Activated B cell treated with CpG ODN at 0.5 μM for 24 hours (primary cell): ENCODE measurements at regions not wholly inside any gene's neighbourhood (a gene's known extent, or its start where the extent isn't known, plus 50 kb on each side); places are given as distances from the start of the nearest gene placed in this dataset.

Source experiments
- ATAC-seq: fragments of 200-7000 bp; cut with Tn5 transposase; one replicate; pipeline ENCODE4 v1.10.0; 2021; ENCODE audit warnings: low read depth, mild to moderate bottlenecking, moderate library complexity
- CTCF ChIA-PET: fragments of 350-600 bp; sonication (Branson Sonifier 250); formaldehyde crosslinking; loops from one replicate; lab custom pipeline; 2021; ENCODE audit warnings: antibody characterized with exemption; lab: Charles Lee
- POLR2A ChIA-PET: fragments of 350-600 bp; sonication (Branson Sonifier 250); formaldehyde crosslinking; loops from one replicate; lab custom pipeline; 2021; ENCODE audit warnings: antibody characterized with exemption; lab: Charles Lee
- DNase-seq: peaks from one replicate; pipeline ENCODE4 v3.0.0; 2022
- H3K27ac Mint-ChIP-seq: one replicate; pipeline ENCODE4 v1.8.0; 2020; ENCODE audit warnings: mixed read lengths
- H3K27me3 Mint-ChIP-seq: one replicate; pipeline ENCODE4 v1.8.0; 2021; ENCODE audit warnings: mixed read lengths
- H3K36me3 Mint-ChIP-seq: one replicate; pipeline ENCODE4 v1.8.0; 2021; ENCODE audit warnings: low read depth, mixed read lengths
- H3K4me1 Mint-ChIP-seq: one replicate; pipeline ENCODE4 v1.8.0; 2021; ENCODE audit warnings: mixed read lengths
- H3K4me3 Mint-ChIP-seq: one replicate; pipeline ENCODE4 v1.8.0; 2020; ENCODE audit warnings: mild to moderate bottlenecking, mixed read lengths
- H3K9me3 Mint-ChIP-seq: one replicate; pipeline ENCODE4 v1.8.0; 2020; ENCODE audit warnings: mixed read lengths
- CTCF ChIP-seq: fragments of 200-600 bp; IDR thresholded peaks from one replicate; pipeline ENCODE4 v1.8.0; 2022; ENCODE audit warnings: antibody characterized with exemption, mild to moderate bottlenecking
- intact Hi-C: fragments of 100-400 bp; cut with micrococcal nuclease; formaldehyde crosslinking; loops from one replicate; pipeline ENCODE4 v1.15.1; 2024

- POLR2A ChIA-PET, result no interaction called here
- DNase-seq, result no peak
- Mint-ChIP-seq H3K4me3 (no peak overlapping the region), H3K27me3 (peaks cover 23% of the 10 kb centered on the region), H3K4me1 (no peaks in the 10 kb centered on the region), H3K36me3 (peaks cover 2% of the 10 kb centered on the region), H3K9me3 (peaks cover 8% of the 10 kb centered on the region), H3K27ac (no peak overlapping the region)
- no peak for TF ChIP-seq CTCF
- CTCF ChIA-PET, result no interaction called here
- no peak for ATAC-seq
- intact Hi-C loops, result no loop called here
Measured at GRCh38 chr1:243931957-243932356, 81.9 kb upstream of the AKT3 start.

- no peaks in the 10 kb centered on the region for H3K4me1 Mint-ChIP-seq
- no peak for TF ChIP-seq CTCF
- peaks cover 8% of the 10 kb centered on the region for H3K9me3 Mint-ChIP-seq
- intact Hi-C loops, result no loop called here
- peaks cover 17% of the 10 kb centered on the region for H3K27me3 Mint-ChIP-seq
- no peak overlapping the region for H3K27ac Mint-ChIP-seq
- ChIA-PET CTCF (no interaction called here), POLR2A (no interaction called here)
- no peak for ATAC-seq
- no peak overlapping the region for H3K4me3 Mint-ChIP-seq
- peaks cover 2% of the 10 kb centered on the region for H3K36me3 Mint-ChIP-seq
- no peak for DNase-seq
Measured at GRCh38 chr1:243930822-243931671, 81.0 kb upstream of the AKT3 start.

- Mint-ChIP-seq H3K9me3 (no peaks in the 10 kb centered on the region), H3K27me3 (peaks cover 14% of the 10 kb centered on the region), H3K27ac (no peak overlapping the region), H3K36me3 (no peaks in the 10 kb centered on the region), H3K4me1 (no peaks in the 10 kb centered on the region), H3K4me3 (no peak overlapping the region)
- DNase-seq (no peak), ATAC-seq (no peak)
- ChIA-PET POLR2A (no interaction called here), CTCF (no interaction called here)
- TF ChIP-seq CTCF, result no peak
- intact Hi-C loops, result no loop called here
Measured at GRCh38 chr1:243927381-243927780, 77.3 kb upstream of the AKT3 start.

GRCh38 chr1:243926803-243927245 is 76.8 kb upstream of the AKT3 start:
- no peak overlapping the region for H3K27ac Mint-ChIP-seq
- DNase-seq (no peak), ATAC-seq (no peak)
- H3K9me3 Mint-ChIP-seq, result no peaks in the 10 kb centered on the region
- no peak for TF ChIP-seq CTCF
- H3K4me3 Mint-ChIP-seq, result no peak overlapping the region
- POLR2A ChIA-PET, result no interaction called here
- no peaks in the 10 kb centered on the region for H3K36me3 Mint-ChIP-seq
- intact Hi-C loops, result no loop called here
- CTCF ChIA-PET, result no interaction called here
- no peaks in the 10 kb centered on the region for H3K4me1 Mint-ChIP-seq
- peaks cover 18% of the 10 kb centered on the region for H3K27me3 Mint-ChIP-seq

GRCh38 chr1:243926299-243926698 is 76.3 kb upstream of the AKT3 start:
- Mint-ChIP-seq H3K4me1 (no peaks in the 10 kb centered on the region), H3K9me3 (no peaks in the 10 kb centered on the region), H3K27me3 (peaks cover 18% of the 10 kb centered on the region), H3K27ac (no peak overlapping the region), H3K36me3 (no peaks in the 10 kb centered on the region), H3K4me3 (no peak overlapping the region)
- no peak for TF ChIP-seq CTCF
- ChIA-PET CTCF (no interaction called here), POLR2A (no interaction called here)
- ATAC-seq, result no peak
- intact Hi-C loops, result no loop called here
- DNase-seq, result no peak
